Progenitor cell of endocrine pancreas (in vitro differentiated cells): ENCODE measurements at regions not wholly inside any gene's neighbourhood (a gene's known extent, or its start where the extent isn't known, plus 50 kb on each side); places are given as distances from the start of the nearest gene placed in this dataset.

ENCODE experiments used
- DNase-seq: peaks from one replicate; pipeline ENCODE4 v3.0.0; 2021; ENCODE audit warnings: low spot score; ENCODE audit not compliant: unreplicated experiment
- H3K27ac Mint-ChIP-seq: 2 replicates; pipeline ENCODE4 v1.8.0; 2021; ENCODE audit warnings: mild to moderate bottlenecking, moderate library complexity, mixed read lengths
- H3K27me3 Mint-ChIP-seq: 2 replicates; pipeline ENCODE4 v1.8.0; 2021; ENCODE audit warnings: mixed read lengths
- H3K36me3 Mint-ChIP-seq: 2 replicates; pipeline ENCODE4 v1.8.0; 2022; ENCODE audit warnings: mixed read lengths; ENCODE audit not compliant: insufficient read depth
- H3K4me1 Mint-ChIP-seq: 2 replicates; pipeline ENCODE4 v1.8.0; 2021; ENCODE audit warnings: low read depth, mixed read lengths
- H3K4me3 Mint-ChIP-seq: 2 replicates; pipeline ENCODE4 v1.8.0; 2021; ENCODE audit warnings: low read depth, mild to moderate bottlenecking, moderate library complexity, mixed read lengths
- H3K9me3 Mint-ChIP-seq: 2 replicates; pipeline ENCODE4 v1.8.0; 2021; ENCODE audit warnings: low read depth, mixed read lengths
- CTCF ChIP-seq: fragments of 200-600 bp; sonication (generic); IDR thresholded peaks from one replicate; pipeline ENCODE4 v1.5.0; 2021; ENCODE audit warnings: antibody characterized with exemption, mild to moderate bottlenecking; ENCODE audit not compliant: unreplicated experiment

DNA sequence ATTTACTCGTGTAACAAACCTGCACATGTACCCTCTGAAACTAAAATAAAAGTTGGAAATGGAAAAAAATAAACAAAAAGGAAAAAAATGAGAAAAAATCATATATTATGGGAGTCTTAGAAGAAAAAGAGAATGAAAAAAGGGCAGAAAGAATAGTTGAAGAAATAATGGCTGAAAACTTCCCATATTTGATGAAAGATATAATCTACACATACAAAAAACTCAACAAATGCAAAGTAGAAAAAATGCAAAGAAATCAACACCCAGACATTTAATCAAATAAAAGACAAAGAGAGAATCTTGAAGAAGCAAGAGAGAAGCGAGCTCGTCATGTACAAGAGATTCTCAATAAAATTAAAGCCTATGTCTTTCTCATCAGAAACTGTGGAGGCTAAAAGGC lies 73.8 kb downstream of the SLC25A46 start:
- no peak for DNase-seq
- TF ChIP-seq CTCF = no peak
- Mint-ChIP-seq H3K27ac (no peak overlapping the region), H3K9me3 (peaks cover 6% of the 10 kb centered on the region), H3K4me3 (no peak overlapping the region), H3K4me1 (no peaks in the 10 kb centered on the region), H3K27me3 (no peaks in the 10 kb centered on the region), H3K36me3 (no peaks in the 10 kb centered on the region)

- H3K4me3 Mint-ChIP-seq = no peak overlapping the region
- no peaks in the 10 kb centered on the region for H3K36me3 Mint-ChIP-seq
- DNase-seq = no peak
- H3K4me1 Mint-ChIP-seq = no peaks in the 10 kb centered on the region
- no peaks in the 10 kb centered on the region for H3K27me3 Mint-ChIP-seq
- TF ChIP-seq CTCF = no peak
- H3K9me3 Mint-ChIP-seq = peaks cover 6% of the 10 kb centered on the region
- H3K27ac Mint-ChIP-seq = no peak overlapping the region
Measured at GRCh38 chr5:110815916-110816605, 77.3 kb downstream of the SLC25A46 start.

- Mint-ChIP-seq H3K4me3 (no peak overlapping the region), H3K36me3 (no peaks in the 10 kb centered on the region), H3K9me3 (peaks cover 3% of the 10 kb centered on the region), H3K27me3 (no peaks in the 10 kb centered on the region), H3K27ac (no peak overlapping the region), H3K4me1 (no peaks in the 10 kb centered on the region)
- no peak for DNase-seq
- no peak for TF ChIP-seq CTCF
Measured at GRCh38 chr5:110817459-110817858, 78.7 kb downstream of the SLC25A46 start.

GRCh38 chr5:110823571-110823970 lies 84.8 kb downstream of the SLC25A46 start:
- Mint-ChIP-seq H3K9me3 (peaks cover 16% of the 10 kb centered on the region), H3K36me3 (no peaks in the 10 kb centered on the region), H3K27ac (no peak overlapping the region), H3K4me3 (no peak overlapping the region), H3K4me1 (no peaks in the 10 kb centered on the region), H3K27me3 (no peaks in the 10 kb centered on the region)
- no peak for DNase-seq
- TF ChIP-seq CTCF = no peak

- TF ChIP-seq CTCF = no peak
- no peak for DNase-seq
- no peak overlapping the region for H3K4me3 Mint-ChIP-seq
- no peaks in the 10 kb centered on the region for H3K4me1 Mint-ChIP-seq
- no peak overlapping the region for H3K27ac Mint-ChIP-seq
- H3K27me3 Mint-ChIP-seq = no peaks in the 10 kb centered on the region
- no peaks in the 10 kb centered on the region for H3K36me3 Mint-ChIP-seq
- H3K9me3 Mint-ChIP-seq = peaks cover 19% of the 10 kb centered on the region
Measured at GRCh38 chr5:110824936-110825441, 86.2 kb downstream of the SLC25A46 start.
